K562 (cell line): ENCODE measurements at regions not wholly inside any gene's neighbourhood (a gene's known extent, or its start where the extent isn't known, plus 50 kb on each side); places are given as distances from the start of the nearest gene placed in this dataset.

Experiments used
- ATAC-seq: fragments of 200-7000 bp; cut with Tn5 transposase; 3 replicates; pipeline ENCODE4 v1.9.1; 2020; ENCODE audit warnings: moderate library complexity
- BruUV-seq: library from RNA; stranded (reverse); fragments of 400-500 nt; replicated peaks from 2 replicates; lab custom pipeline; 2021; lab: Mats Ljungman, UMichigan
- CTCF ChIA-PET: fragments of 300-600 bp; formaldehyde crosslinking; extraction: SDS; loops from one replicate; lab custom pipeline; 2021; ENCODE audit warnings: low intra/inter-chr PET ratio; lab: Yijun Ruan, JAX
- POLR2A ChIA-PET: fragments of 300-600, 350-650 bp; sonication (Branson Sonifier 250); formaldehyde crosslinking; extraction: SDS; loops from one replicate; lab custom pipeline; 2021; ENCODE audit warnings: antibody characterized with exemption, inconsistent platforms; lab: Yijun Ruan, JAX
- DNase-seq, 4 experiments: peaks; one replicate each; pipeline versions ENCODE4 v3.0.0 to v3.0.0-alpha.2; 2011 to 2018; ENCODE audit warnings: low spot score in 3 of 4, mixed read lengths in 3 of 4; ENCODE audit errors: extremely low read depth in 1 of 4
- FAIRE-seq: peaks from 2 replicates; lab custom pipeline; 2011; peaks lifted over from hg19 to GRCh38; lab: Jason Lieb, UNC
- H2AFZ ChIP-seq: 2 replicates; pipeline ENCODE4 v1.6.0; 2011; ENCODE audit warnings: low read depth, low read length, control low read depth, inconsistent platforms
- H3K27ac ChIP-seq: fragments of 200-600 bp; 3 replicates; pipeline ENCODE4 v1.8.0; 2011; ENCODE audit warnings: low read depth, mild to moderate bottlenecking, control low read depth, inconsistent platforms, low read length, moderate library complexity, mixed read lengths; ENCODE audit errors: extremely low read depth
- H3K27me3 ChIP-seq, 2 experiments: fragments of 300-600 bp in 1 of 2; 2 replicates in 1 of 2; 3 replicates in 1 of 2; pipeline versions ENCODE4 v1.6.0 to v1.8.0; 2011; ENCODE audit warnings: inconsistent platforms in 2 of 2, low read length in 2 of 2, mild to moderate bottlenecking in 1 of 2, mixed read lengths in 1 of 2, moderate library complexity in 1 of 2; ENCODE audit not compliant: control insufficient read depth in 2 of 2, insufficient read depth in 2 of 2
- H3K36me3 ChIP-seq: fragments of 300-600 bp; 3 replicates; pipeline ENCODE4 v1.8.0; 2011; ENCODE audit warnings: mild to moderate bottlenecking, low read length, inconsistent platforms; ENCODE audit not compliant: control insufficient read depth, insufficient read depth
- H3K4me1 ChIP-seq, 2 experiments: fragments of 200-600 bp in 1 of 2; replicated peaks in 1 of 2; 2 replicates in 1 of 2; 3 replicates in 1 of 2; pipeline versions ENCODE4 v1.5.1 to v1.8.0; 2011; ENCODE audit warnings: inconsistent platforms in 2 of 2, low read length in 2 of 2, mild to moderate bottlenecking in 1 of 2, mixed read lengths in 1 of 2, moderate library complexity in 1 of 2; ENCODE audit not compliant: control insufficient read depth in 2 of 2, insufficient read depth in 2 of 2
- H3K4me2 ChIP-seq: 2 replicates; pipeline ENCODE4 v1.6.1; 2011; ENCODE audit warnings: low read length, control low read depth, inconsistent platforms, mixed read lengths; ENCODE audit not compliant: insufficient read depth
- H3K4me3 ChIP-seq: fragments of 200-600 bp; sonication (generic), shearing (Covaris generic); 2 replicates; pipeline ENCODE4 v1.5.1; 2016; ENCODE audit warnings: control low read depth, inconsistent platforms
- H3K79me2 ChIP-seq: fragments of 200-600 bp; 3 replicates; pipeline ENCODE4 v1.8.0; 2011; ENCODE audit warnings: low read length, inconsistent platforms; ENCODE audit not compliant: control insufficient read depth, insufficient read depth
- H3K9ac ChIP-seq, 2 experiments: 2 replicates each; pipeline versions ENCODE4 v1.6.0 to v1.6.1; 2011; ENCODE audit warnings: low read depth in 2 of 2, low read length in 2 of 2, control low read depth in 1 of 2, inconsistent platforms in 1 of 2, mild to moderate bottlenecking in 1 of 2, mixed read lengths in 1 of 2; ENCODE audit not compliant: insufficient read depth in 1 of 2
- H3K9me1 ChIP-seq: one replicate; pipeline ENCODE4 v1.6.0; 2011; ENCODE audit warnings: inconsistent platforms, mild to moderate bottlenecking, low read length, moderate library complexity; ENCODE audit not compliant: control insufficient read depth, insufficient read depth
- H3K9me3 ChIP-seq: replicated peaks from 2 replicates; pipeline ENCODE4 v1.5.1; 2011; ENCODE audit warnings: low read depth, low read length, inconsistent platforms; ENCODE audit not compliant: control insufficient read depth, insufficient read depth
- H4K20me1 ChIP-seq: replicated peaks from 2 replicates; pipeline ENCODE4 v1.6.1; 2011; ENCODE audit warnings: low read length, inconsistent platforms, mixed read lengths; ENCODE audit not compliant: control insufficient read depth, insufficient read depth
- DPF2 ChIP-seq: fragments of 450-650 bp; IDR thresholded peaks from 2 replicates; pipeline ENCODE4 v1.6.1; 2016
- E2F1 ChIP-seq: sonication (generic); formaldehyde crosslinking; IDR thresholded peaks from 2 replicates; pipeline ENCODE4 v1.8.1; 2023; ENCODE audit warnings: mild to moderate bottlenecking, missing genetic modification reagents, moderate library complexity
- MEIS2 ChIP-seq: fragments of 450-650 bp; IDR thresholded peaks from 2 replicates; pipeline ENCODE4 v1.6.1; 2014; ENCODE audit warnings: mild to moderate bottlenecking; ENCODE audit not compliant: partially characterized antibody
- NKRF ChIP-seq: fragments of 450-650 bp; IDR thresholded peaks from 2 replicates; pipeline ENCODE4 v1.6.1; 2016; ENCODE audit warnings: borderline replicate concordance
- POLR2G ChIP-seq: fragments of 200-400 bp; formaldehyde crosslinking; IDR thresholded peaks from 2 replicates; pipeline ENCODE4 v1.6.1; 2017; ENCODE audit warnings: low read depth, mild to moderate bottlenecking, antibody characterized with exemption, low read length, moderate library complexity
- TEAD1 ChIP-seq, 2 experiments: fragments of 450-650 bp in 1 of 2; sonication (generic) in 1 of 2; formaldehyde crosslinking; IDR thresholded peaks; 2 replicates each; pipeline versions ENCODE4 v1.4.0 to v1.8.0; 2020 to 2022; ENCODE audit warnings: mild to moderate bottlenecking in 2 of 2, missing genetic modification reagents in 1 of 2
- U2AF2 ChIP-seq: fragments of 200-400 bp; formaldehyde crosslinking; optimal IDR thresholded peaks from 2 replicates; pipeline ENCODE3; 2017; ENCODE audit warnings: low read depth, mild to moderate bottlenecking, low read length
- ZNF696 ChIP-seq: fragments of 250-450 bp; sonication (Bioruptor Pico); conservative IDR thresholded peaks from 2 replicates; pipeline ENCODE4 v1.4.0; 2020; ENCODE audit warnings: mild to moderate bottlenecking, moderate library complexity
- WGBS: fragments of 100-300 bp; shearing (Covaris generic); methylation state at CpG from one replicate; pipeline ENCODE4 v1.1.6; 2016; ENCODE audit warnings: low coverage, mixed read lengths; ENCODE audit not compliant: insufficient coverage; ENCODE audit errors: missing lambda C conversion rate; 5-methylcytosine and 5-hydroxymethylcytosine counted together
- in situ Hi-C: fragments of 300-500 bp; cut with MboI; formaldehyde crosslinking; loops from 4 replicates; pipeline ENCODE4 v1.15.0; 2018; ENCODE audit warnings: inconsistent platforms, mixed read lengths
- intact Hi-C: fragments of 100-400 bp; cut with micrococcal nuclease; formaldehyde crosslinking; loops from 2 replicates; pipeline ENCODE4 v1.14.2; 2022
- TF ChIP-seq, protein P1 (sequence below), 2 experiments: fragments of 450-650 bp; IDR thresholded peaks; 2 replicates each; pipeline ENCODE4 v1.6.1; 2016
- TF ChIP-seq, protein P2 (sequence below): fragments of 250-450 bp; sonication (Bioruptor Pico); IDR thresholded peaks from 2 replicates; pipeline ENCODE4 v1.5.1; 2021; ENCODE audit warnings: mild to moderate bottlenecking

DNA sequence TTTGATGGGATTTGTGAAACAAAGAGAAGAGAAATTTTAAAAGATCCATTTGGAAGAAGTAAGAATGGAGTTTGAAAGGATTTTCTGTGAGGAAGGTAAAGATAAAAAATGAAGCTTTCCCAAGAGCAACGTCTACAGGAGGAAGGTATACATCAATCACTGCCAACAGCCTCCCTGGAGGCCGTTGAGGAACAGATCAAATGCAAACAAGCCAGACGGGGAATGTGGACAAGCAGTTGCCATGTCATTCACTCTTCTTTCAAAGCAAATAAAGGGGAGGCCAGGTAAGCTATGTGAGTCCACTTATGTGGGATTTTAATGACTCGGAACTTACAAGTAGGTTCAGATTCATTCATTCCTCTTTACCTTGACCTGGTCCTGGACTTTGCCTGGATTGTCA, 1020.5 kb upstream of the AGA start:
- 0% methylated on average over 4 of the region's 4 CpGs for WGBS
- H4K20me1 ChIP-seq, result no peaks in the 10 kb centered on the region
- POLR2A ChIA-PET, result no interaction called here
- intact Hi-C loops, result no loop called here
- no peak for DNase-seq
- H3K4me3 ChIP-seq, result no peak overlapping the region
- H3K4me2 ChIP-seq, result no peak overlapping the region
- no peaks in the 10 kb centered on the region for H3K79me2 ChIP-seq
- H3K27ac ChIP-seq, result no peak overlapping the region
- in situ Hi-C loops, result no loop called here
- H3K9me3 ChIP-seq, result no peaks in the 10 kb centered on the region
- no peaks in the 10 kb centered on the region for H3K9me1 ChIP-seq
- H3K9ac ChIP-seq, result no peak overlapping the region
- no peak for FAIRE-seq
- H3K4me1 ChIP-seq, result no peaks in the 10 kb centered on the region
- no peaks in the 10 kb centered on the region for H3K36me3 ChIP-seq
- BruUV-seq, result no TSS peak
- H2AFZ ChIP-seq, result no peak overlapping the region
- ATAC-seq, result no peak
- H3K27me3 ChIP-seq, result no peaks in the 10 kb centered on the region
- CTCF ChIA-PET, result no interaction called here
- TF ChIP-seq, protein P1, sequence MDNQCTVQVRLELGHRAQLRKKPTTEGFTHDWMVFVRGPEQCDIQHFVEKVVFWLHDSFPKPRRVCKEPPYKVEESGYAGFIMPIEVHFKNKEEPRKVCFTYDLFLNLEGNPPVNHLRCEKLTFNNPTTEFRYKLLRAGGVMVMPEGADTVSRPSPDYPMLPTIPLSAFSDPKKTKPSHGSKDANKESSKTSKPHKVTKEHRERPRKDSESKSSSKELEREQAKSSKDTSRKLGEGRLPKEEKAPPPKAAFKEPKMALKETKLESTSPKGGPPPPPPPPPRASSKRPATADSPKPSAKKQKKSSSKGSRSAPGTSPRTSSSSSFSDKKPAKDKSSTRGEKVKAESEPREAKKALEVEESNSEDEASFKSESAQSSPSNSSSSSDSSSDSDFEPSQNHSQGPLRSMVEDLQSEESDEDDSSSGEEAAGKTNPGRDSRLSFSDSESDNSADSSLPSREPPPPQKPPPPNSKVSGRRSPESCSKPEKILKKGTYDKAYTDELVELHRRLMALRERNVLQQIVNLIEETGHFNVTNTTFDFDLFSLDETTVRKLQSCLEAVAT (IDR thresholded peaks at IDR 0.05), result no peak
- no peak for TF ChIP-seq ZNF696
- no peak for TF ChIP-seq E2F1 (CRISPR knock-in tag)

DNA sequence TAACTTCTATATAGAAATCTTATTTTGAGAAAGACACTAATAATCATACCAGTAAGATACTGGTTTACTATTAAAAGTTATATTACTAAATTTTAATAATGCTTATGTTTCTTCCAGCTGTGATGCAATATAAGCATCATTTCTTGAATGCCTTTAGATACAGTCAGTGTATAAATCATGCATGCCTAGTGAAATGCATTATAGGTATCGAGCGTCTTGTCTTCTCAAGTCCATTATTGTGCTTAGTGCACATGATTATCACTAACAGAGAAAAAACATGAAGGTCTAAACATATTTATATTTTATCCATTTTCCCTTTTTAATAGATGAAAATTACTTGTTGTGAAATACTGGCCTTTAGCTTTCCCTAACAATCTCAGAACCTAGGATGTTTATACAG, 1021.5 kb upstream of the AGA start:
- WGBS, result 3% methylated on average over 2 of the region's 2 CpGs
- no peak overlapping the region for H2AFZ ChIP-seq
- in situ Hi-C loops (no loop called here), intact Hi-C loops (no loop called here)
- H3K4me1 ChIP-seq, result no peaks in the 10 kb centered on the region
- no peak overlapping the region for H3K9ac ChIP-seq
- no peak for DNase-seq
- no peak overlapping the region for H3K4me2 ChIP-seq
- no peaks in the 10 kb centered on the region for H3K36me3 ChIP-seq
- H3K27ac ChIP-seq, result no peak overlapping the region
- H3K9me1 ChIP-seq, result no peaks in the 10 kb centered on the region
- no peaks in the 10 kb centered on the region for H3K9me3 ChIP-seq
- no peaks in the 10 kb centered on the region for H4K20me1 ChIP-seq
- POLR2A ChIA-PET, result no interaction called here
- H3K4me3 ChIP-seq, result no peak overlapping the region
- no peak for FAIRE-seq
- ATAC-seq, result no peak
- CTCF ChIA-PET, result no interaction called here
- no TSS peak for BruUV-seq
- no peaks in the 10 kb centered on the region for H3K27me3 ChIP-seq
- no peaks in the 10 kb centered on the region for H3K79me2 ChIP-seq
- TF ChIP-seq DPF2 (no peak), U2AF2 (no peak), ZNF696 (no peak), TEAD1 (CRISPR knock-in tag; IDR thresholded peaks at IDR 0.05) (no peak), POLR2G (no peak), NKRF (no peak), MEIS2 (no peak)
- TF ChIP-seq, protein P2, sequence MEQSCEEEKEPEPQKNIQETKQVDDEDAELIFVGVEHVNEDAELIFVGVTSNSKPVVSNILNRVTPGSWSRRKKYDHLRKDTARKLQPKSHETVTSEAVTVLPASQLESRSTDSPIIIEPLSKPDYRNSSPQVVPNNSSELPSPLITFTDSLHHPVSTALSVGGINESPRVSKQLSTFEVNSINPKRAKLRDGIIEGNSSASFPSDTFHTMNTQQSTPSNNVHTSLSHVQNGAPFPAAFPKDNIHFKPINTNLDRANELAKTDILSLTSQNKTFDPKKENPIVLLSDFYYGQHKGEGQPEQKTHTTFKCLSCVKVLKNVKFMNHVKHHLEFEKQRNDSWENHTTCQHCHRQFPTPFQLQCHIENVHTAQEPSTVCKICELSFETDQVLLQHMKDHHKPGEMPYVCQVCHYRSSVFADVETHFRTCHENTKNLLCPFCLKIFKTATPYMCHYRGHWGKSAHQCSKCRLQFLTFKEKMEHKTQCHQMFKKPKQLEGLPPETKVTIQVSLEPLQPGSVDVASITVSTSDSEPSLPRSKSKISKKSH (CRISPR knock-in tag), result no peak
